ENCODE measurements at regions not wholly inside any gene's neighbourhood (a gene's known extent, or its start where the extent isn't known, plus 50 kb on each side); places are given as distances from the start of the nearest gene placed in this dataset.

GRCh38 chr14:29039171-29039570 is 272.6 kb downstream of the FOXG1 start:
- WGBS, 2 donors, result 50 to 59% methylated on average over 2 of the region's 2 CpGs
- TF ChIP-seq CTCF (IDR thresholded peaks at IDR 0.05), result no peak
- no peak for TF ChIP-seq POLR2A (IDR thresholded peaks at IDR 0.05)

GRCh38 chr14:29042551-29042950 is 276.0 kb downstream of the FOXG1 start:
- H3K4me1 ChIP-seq, result no peaks in the 10 kb centered on the region
- intact Hi-C loops (cut with DNase I), result no loop called here
- DNase-seq, result no peak
- no peaks in the 10 kb centered on the region for H3K9me3 ChIP-seq
- H3K27me3 ChIP-seq, result no peaks in the 10 kb centered on the region
- 64 to 71% methylated on average over 2 of the region's 2 CpGs for WGBS, 2 donors
- no peak for ATAC-seq
- H3K36me3 ChIP-seq (replicated peaks in 1 of 2; ENCODE audit: insufficient read depth in 1 of 2, low read depth in 2 of 2), result no peaks in the 10 kb centered on the region
- H3K4me3 ChIP-seq, result no peak overlapping the region
- H3K27ac ChIP-seq, result no peak overlapping the region
- no peak for TF ChIP-seq POLR2A (IDR thresholded peaks at IDR 0.05)
- no peak for TF ChIP-seq CTCF (IDR thresholded peaks at IDR 0.05)

More at GRCh38 chr14:29039171-29039570, 272.6 kb downstream of the FOXG1 start:
- DNase-seq (no peak), ATAC-seq (no peak)
- no peak overlapping the region for H3K4me3 ChIP-seq
- H3K4me1 ChIP-seq, result no peaks in the 10 kb centered on the region
- no peaks in the 10 kb centered on the region for H3K36me3 ChIP-seq (replicated peaks in 1 of 2; ENCODE audit: insufficient read depth in 1 of 2, low read depth in 2 of 2)
- H3K27me3 ChIP-seq, result peaks cover 0 to 5% of the 10 kb centered on the region in 2 donors
- H3K27ac ChIP-seq, result no peak overlapping the region
- intact Hi-C loops (cut with DNase I), result no loop called here
- no peaks in the 10 kb centered on the region for H3K9me3 ChIP-seq

- Histone ChIP-seq H3K27ac (no peak overlapping the region), H3K27me3 (no peaks in the 10 kb centered on the region), H3K4me3 (no peak overlapping the region), H3K36me3 (replicated peaks in 1 of 2; ENCODE audit: insufficient read depth in 1 of 2, low read depth in 2 of 2) (no peaks in the 10 kb centered on the region), H3K4me1 (no peaks in the 10 kb centered on the region), H3K9me3 (no peaks in the 10 kb centered on the region)
- intact Hi-C loops (cut with DNase I), result no loop called here
- ATAC-seq (no peak), DNase-seq (no peak)
- TF ChIP-seq CTCF (IDR thresholded peaks at IDR 0.05) (no peak), POLR2A (IDR thresholded peaks at IDR 0.05) (no peak)
- 76 to 77% methylated on average over 2 of the region's 2 CpGs for WGBS, 2 donors
Observed at GRCh38 chr14:29043737-29044136, 277.1 kb downstream of the FOXG1 start.

- WGBS, 2 donors, result 42 to 47% methylated on average over 2 of the region's 2 CpGs
- Histone ChIP-seq H3K27ac (no peak overlapping the region), H3K36me3 (replicated peaks in 1 of 2; ENCODE audit: insufficient read depth in 1 of 2, low read depth in 2 of 2) (no peaks in the 10 kb centered on the region), H3K9me3 (no peaks in the 10 kb centered on the region), H3K4me3 (no peak overlapping the region), H3K27me3 (no peaks in the 10 kb centered on the region), H3K4me1 (no peaks in the 10 kb centered on the region)
- TF ChIP-seq CTCF (IDR thresholded peaks at IDR 0.05), result no peak
- no peak for TF ChIP-seq POLR2A (IDR thresholded peaks at IDR 0.05)
- ATAC-seq (no peak), DNase-seq (no peak)
- intact Hi-C loops (cut with DNase I), result no loop called here
Observed at GRCh38 chr14:29045237-29045636, 278.6 kb downstream of the FOXG1 start.

GRCh38 chr14:29054119-29054518 is 287.5 kb downstream of the FOXG1 start:
- no peak for TF ChIP-seq POLR2A (IDR thresholded peaks at IDR 0.05)
- TF ChIP-seq CTCF (IDR thresholded peaks at IDR 0.05), result no peak
- no peaks in the 10 kb centered on the region for H3K36me3 ChIP-seq (replicated peaks in 1 of 2; ENCODE audit: insufficient read depth in 1 of 2, low read depth in 2 of 2)
- H3K9me3 ChIP-seq, result no peaks in the 10 kb centered on the region
- no peak for ATAC-seq
- H3K4me1 ChIP-seq, result no peaks in the 10 kb centered on the region
- no peak overlapping the region for H3K27ac ChIP-seq
- H3K4me3 ChIP-seq, result no peak overlapping the region
- no peaks in the 10 kb centered on the region for H3K27me3 ChIP-seq
- no peak for DNase-seq
- intact Hi-C loops (cut with DNase I), result no loop called here
- WGBS, 2 donors, result 52 to 55% methylated on average over 2 of the region's 2 CpGs
